AG04449 (cell line): ENCODE measurements at regions not wholly inside any gene's neighbourhood (a gene's known extent, or its start where the extent isn't known, plus 50 kb on each side); places are given as distances from the start of the nearest gene placed in this dataset.

Experiments
- CTCF ChIA-PET: fragments of 350-600 bp; formaldehyde crosslinking; extraction: SDS; loops from one replicate; lab custom pipeline; 2021; ENCODE audit warnings: antibody characterized with exemption; lab: Yijun Ruan, JAX
- POLR2A ChIA-PET: fragments of 400-600, 350-600 bp; formaldehyde crosslinking; extraction: SDS; loops from one replicate; lab custom pipeline; 2020; ENCODE audit warnings: antibody characterized with exemption, inconsistent platforms; lab: Yijun Ruan, JAX
- DNase-seq: peaks from one replicate; pipeline ENCODE4 v3.0.0-alpha.2; 2010; ENCODE audit warnings: low read depth, low spot score
- H3K4me3 ChIP-seq: 2 replicates; pipeline ENCODE4 v1.5.1; 2011; ENCODE audit warnings: low read depth, mild to moderate bottlenecking, control low read depth, low read length
- CTCF ChIP-seq: IDR thresholded peaks from one replicate; pipeline ENCODE4 v1.5.1; 2011; ENCODE audit warnings: mild to moderate bottlenecking, moderate library complexity, low read length, control low read depth, inconsistent platforms; ENCODE audit not compliant: insufficient read depth; ENCODE audit errors: missing control alignments

GRCh38 chr15:68528626-68529290 is 50.0 kb upstream of the CORO2B start:
- no peak overlapping the region for H3K4me3 ChIP-seq
- ChIA-PET POLR2A (no interaction called here), CTCF (no interaction called here)
- no peak for DNase-seq
- TF ChIP-seq CTCF, result no peak
